KMS-11 (cell line): ENCODE measurements at regions not wholly inside any gene's neighbourhood (a gene's known extent, or its start where the extent isn't known, plus 50 kb on each side); places are given as distances from the start of the nearest gene placed in this dataset.

Source experiments
- H2AFZ ChIP-seq: fragments of 200-600 bp; sonication (generic); 2 replicates; pipeline ENCODE4 v1.6.1; 2016; ENCODE audit warnings: antibody characterized with exemption, mixed run types, low read depth
- H3K27ac ChIP-seq: fragments of 200-600 bp; sonication (generic); 2 replicates; pipeline ENCODE4 v1.6.1; 2016; ENCODE audit warnings: mild to moderate bottlenecking, mixed run types
- H3K27me3 ChIP-seq: fragments of 200-600 bp; sonication (generic); 2 replicates; pipeline ENCODE4 v1.6.1; 2017; ENCODE audit warnings: mild to moderate bottlenecking, low read depth, mixed run types, moderate library complexity; ENCODE audit not compliant: insufficient read depth
- H3K36me3 ChIP-seq: fragments of 200-600 bp; sonication (generic); 2 replicates; pipeline ENCODE4 v1.6.1; 2017; ENCODE audit warnings: mild to moderate bottlenecking, mixed run types; ENCODE audit not compliant: insufficient read depth
- H3K4me1 ChIP-seq: fragments of 200-600 bp; sonication (generic); 2 replicates; pipeline ENCODE4 v1.6.1; 2016; ENCODE audit warnings: mild to moderate bottlenecking, low read depth, mixed run types; ENCODE audit not compliant: poor library complexity, severe bottlenecking
- H3K4me2 ChIP-seq: fragments of 200-600 bp; sonication (generic); 2 replicates; pipeline ENCODE4 v1.7.0; 2016; ENCODE audit warnings: mild to moderate bottlenecking, mixed run types
- H3K4me3 ChIP-seq: fragments of 200-600 bp; sonication (generic); IDR thresholded peaks from 2 replicates; pipeline ENCODE4 v1.6.1; 2017; ENCODE audit warnings: low read depth, low read length, mixed read lengths; ENCODE audit not compliant: insufficient read depth
- H3K79me2 ChIP-seq: fragments of 200-600 bp; sonication (generic); 2 replicates; pipeline ENCODE4 v1.6.1; 2016; ENCODE audit warnings: low read depth, mixed run types; ENCODE audit not compliant: insufficient read depth
- H3K9ac ChIP-seq: fragments of 200-600 bp; sonication (generic); 2 replicates; pipeline ENCODE4 v1.6.1; 2016; ENCODE audit warnings: mild to moderate bottlenecking, mixed run types
- H4K20me1 ChIP-seq: fragments of 200-600 bp; sonication (generic); 2 replicates; pipeline ENCODE4 v1.6.1; 2016; ENCODE audit warnings: mild to moderate bottlenecking, mixed run types; ENCODE audit not compliant: insufficient read depth
- CTCF ChIP-seq: fragments of 200-600 bp; sonication (generic); conservative IDR thresholded peaks from 2 replicates; pipeline ENCODE4 v1.6.1; 2017; ENCODE audit warnings: low read depth, mild to moderate bottlenecking, antibody characterized with exemption, low read length, moderate library complexity, mixed read lengths

GRCh38 chr10:8444630-8445029 lies 390.1 kb downstream of the GATA3 start:
- no peaks in the 10 kb centered on the region for H3K79me2 ChIP-seq
- TF ChIP-seq CTCF: no peak
- no peak overlapping the region for H3K4me2 ChIP-seq
- no peaks in the 10 kb centered on the region for H4K20me1 ChIP-seq
- H2AFZ ChIP-seq: no peak overlapping the region
- H3K4me1 ChIP-seq: no peaks in the 10 kb centered on the region
- no peaks in the 10 kb centered on the region for H3K36me3 ChIP-seq
- no peak overlapping the region for H3K9ac ChIP-seq
- H3K27ac ChIP-seq: no peak overlapping the region
- H3K4me3 ChIP-seq: no peak overlapping the region
- no peaks in the 10 kb centered on the region for H3K27me3 ChIP-seq

GRCh38 chr10:8445353-8445752 lies 390.9 kb downstream of the GATA3 start:
- no peaks in the 10 kb centered on the region for H3K79me2 ChIP-seq
- no peak overlapping the region for H3K4me3 ChIP-seq
- H3K4me1 ChIP-seq: no peaks in the 10 kb centered on the region
- no peak overlapping the region for H2AFZ ChIP-seq
- no peak for TF ChIP-seq CTCF
- H3K27ac ChIP-seq: no peak overlapping the region
- H3K4me2 ChIP-seq: no peak overlapping the region
- H4K20me1 ChIP-seq: no peaks in the 10 kb centered on the region
- H3K27me3 ChIP-seq: no peaks in the 10 kb centered on the region
- H3K9ac ChIP-seq: no peak overlapping the region
- no peaks in the 10 kb centered on the region for H3K36me3 ChIP-seq

- H3K9ac ChIP-seq: no peak overlapping the region
- no peak for TF ChIP-seq CTCF
- no peaks in the 10 kb centered on the region for H3K4me1 ChIP-seq
Observed at GRCh38 chr10:8449909-8450308, 395.4 kb downstream of the GATA3 start.

GRCh38 chr10:8453587-8453986 lies 399.1 kb downstream of the GATA3 start:
- H4K20me1 ChIP-seq: no peaks in the 10 kb centered on the region
- TF ChIP-seq CTCF: no peak
- no peak overlapping the region for H3K27ac ChIP-seq
- no peak overlapping the region for H3K9ac ChIP-seq
- H2AFZ ChIP-seq: no peak overlapping the region
- no peaks in the 10 kb centered on the region for H3K79me2 ChIP-seq
- no peaks in the 10 kb centered on the region for H3K36me3 ChIP-seq
- no peak overlapping the region for H3K4me3 ChIP-seq
- no peak overlapping the region for H3K4me2 ChIP-seq
- H3K4me1 ChIP-seq: no peaks in the 10 kb centered on the region
- no peaks in the 10 kb centered on the region for H3K27me3 ChIP-seq

More at GRCh38 chr10:8449909-8450308, 395.4 kb downstream of the GATA3 start:
- H3K4me2 ChIP-seq: no peak overlapping the region
- no peaks in the 10 kb centered on the region for H3K36me3 ChIP-seq
- no peak overlapping the region for H2AFZ ChIP-seq
- no peak overlapping the region for H3K27ac ChIP-seq
- no peaks in the 10 kb centered on the region for H4K20me1 ChIP-seq
- H3K27me3 ChIP-seq: no peaks in the 10 kb centered on the region
- no peaks in the 10 kb centered on the region for H3K79me2 ChIP-seq
- no peak overlapping the region for H3K4me3 ChIP-seq

- Histone ChIP-seq H3K4me1 (no peaks in the 10 kb centered on the region), H3K79me2 (no peaks in the 10 kb centered on the region), H3K36me3 (no peaks in the 10 kb centered on the region), H4K20me1 (no peaks in the 10 kb centered on the region), H3K27me3 (no peaks in the 10 kb centered on the region), H3K9ac (no peak overlapping the region), H2AFZ (no peak overlapping the region), H3K27ac (no peak overlapping the region), H3K4me2 (no peak overlapping the region), H3K4me3 (no peak overlapping the region)
- TF ChIP-seq CTCF: no peak
Observed at GRCh38 chr10:8454357-8454756, 399.9 kb downstream of the GATA3 start.
